OCI-LY1 (cell line): ENCODE measurements at regions not wholly inside any gene's neighbourhood (a gene's known extent, or its start where the extent isn't known, plus 50 kb on each side); places are given as distances from the start of the nearest gene placed in this dataset.

Experiments
- EZH2 ChIP-seq: fragments of 200-600 bp; sonication (generic), shearing (Covaris generic); IDR thresholded peaks from 2 replicates; pipeline ENCODE4 v1.8.0; 2017; ENCODE audit warnings: borderline replicate concordance, mixed run types, mild to moderate bottlenecking, antibody characterized with exemption, low read length, moderate library complexity, mixed read lengths
- TF ChIP-seq, protein P1 (sequence below): fragments of 200-600 bp; sonication (generic), shearing (Covaris generic); IDR thresholded peaks from 2 replicates; pipeline ENCODE4 v1.5.1; 2017; ENCODE audit warnings: mild to moderate bottlenecking, antibody characterized with exemption, low read length, moderate library complexity, mixed read lengths

DNA sequence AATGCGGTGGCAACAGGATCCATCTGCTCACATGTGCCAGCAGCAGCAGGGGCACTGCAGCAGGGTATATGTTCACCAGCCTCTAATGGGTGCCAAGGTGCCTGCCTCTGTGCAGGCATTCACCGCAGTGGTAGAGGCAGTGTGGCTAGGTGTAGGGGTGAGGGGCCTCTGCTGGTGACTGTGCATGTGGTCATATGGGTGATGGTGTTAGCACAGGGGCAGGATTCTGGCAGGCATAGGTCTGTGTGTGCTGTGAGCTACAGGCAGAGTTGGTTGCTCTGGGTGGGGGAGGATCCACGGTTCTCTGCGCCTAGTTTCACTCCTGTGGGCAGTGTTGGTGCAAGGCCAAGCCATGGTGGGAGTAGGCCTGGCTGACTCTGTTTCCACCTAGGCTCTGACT is 566.5 kb upstream of the GNPDA2 start:
- TF ChIP-seq, protein P1, sequence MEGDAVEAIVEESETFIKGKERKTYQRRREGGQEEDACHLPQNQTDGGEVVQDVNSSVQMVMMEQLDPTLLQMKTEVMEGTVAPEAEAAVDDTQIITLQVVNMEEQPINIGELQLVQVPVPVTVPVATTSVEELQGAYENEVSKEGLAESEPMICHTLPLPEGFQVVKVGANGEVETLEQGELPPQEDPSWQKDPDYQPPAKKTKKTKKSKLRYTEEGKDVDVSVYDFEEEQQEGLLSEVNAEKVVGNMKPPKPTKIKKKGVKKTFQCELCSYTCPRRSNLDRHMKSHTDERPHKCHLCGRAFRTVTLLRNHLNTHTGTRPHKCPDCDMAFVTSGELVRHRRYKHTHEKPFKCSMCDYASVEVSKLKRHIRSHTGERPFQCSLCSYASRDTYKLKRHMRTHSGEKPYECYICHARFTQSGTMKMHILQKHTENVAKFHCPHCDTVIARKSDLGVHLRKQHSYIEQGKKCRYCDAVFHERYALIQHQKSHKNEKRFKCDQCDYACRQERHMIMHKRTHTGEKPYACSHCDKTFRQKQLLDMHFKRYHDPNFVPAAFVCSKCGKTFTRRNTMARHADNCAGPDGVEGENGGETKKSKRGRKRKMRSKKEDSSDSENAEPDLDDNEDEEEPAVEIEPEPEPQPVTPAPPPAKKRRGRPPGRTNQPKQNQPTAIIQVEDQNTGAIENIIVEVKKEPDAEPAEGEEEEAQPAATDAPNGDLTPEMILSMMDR = no peak
- no peak for TF ChIP-seq EZH2
